Left lobe of liver (tissue), 2 donors: ENCODE measurements at regions not wholly inside any gene's neighbourhood (a gene's known extent, or its start where the extent isn't known, plus 50 kb on each side); places are given as distances from the start of the nearest gene placed in this dataset.

ENCODE experiments used
- ATAC-seq: fragments of 200-7000 bp; cut with Tn5 transposase; one replicate; pipeline ENCODE4 v1.9.1; 2020; ENCODE audit warnings: mild to moderate bottlenecking, moderate library complexity
- DNase-seq: peaks from one replicate; pipeline ENCODE4 v3.0.0-alpha.2; 2020; ENCODE audit warnings: low spot score
- donor health status: DM: no; HTN: no; CAD: no; lungs with moderate emphysema.
- donor health status: DM: no; HTN: yes; CAD: no.

- ATAC-seq (no peak), DNase-seq (no peak)
These were observed 431.5 kb downstream of the BCL11B start for GRCh38 chr14:98840511-98840910.

GRCh38 chr14:98844456-98844855 is 427.5 kb downstream of the BCL11B start:
- DNase-seq (no peak), ATAC-seq (no peak)

GRCh38 chr14:98847521-98848468 is 424.2 kb downstream of the BCL11B start:
- DNase-seq (no peak), ATAC-seq (no peak)

- DNase-seq, result no peak
- no peak for ATAC-seq
These were observed 418.8 kb downstream of the BCL11B start for GRCh38 chr14:98853063-98853729.

GRCh38 chr14:98855926-98856715 is 415.9 kb downstream of the BCL11B start:
- DNase-seq (no peak), ATAC-seq (no peak)

GRCh38 chr14:98858158-98858557 is 413.8 kb downstream of the BCL11B start:
- DNase-seq, result no peak

GRCh38 chr14:98858561-98858960 is 413.4 kb downstream of the BCL11B start:
- DNase-seq (no peak), ATAC-seq (no peak)

More at GRCh38 chr14:98858158-98858557, 413.8 kb downstream of the BCL11B start:
- ATAC-seq, result no peak

GRCh38 chr14:98859301-98859700 is 412.7 kb downstream of the BCL11B start:
- DNase-seq (no peak), ATAC-seq (no peak)

GRCh38 chr14:98864211-98864610 is 407.8 kb downstream of the BCL11B start:
- ATAC-seq (no peak), DNase-seq (no peak)

- no peak for ATAC-seq
- no peak for DNase-seq
These were observed 404.9 kb downstream of the BCL11B start for GRCh38 chr14:98867146-98867545.

- ATAC-seq, result no peak
- DNase-seq, result no peak
These were observed 404.3 kb downstream of the BCL11B start for GRCh38 chr14:98867726-98868125.

- ATAC-seq, result no peak
- DNase-seq, result no peak
These were observed 403.1 kb downstream of the BCL11B start for GRCh38 chr14:98868866-98869265.

GRCh38 chr14:98871796-98872195 is 400.2 kb downstream of the BCL11B start:
- DNase-seq, result no peak
- no peak for ATAC-seq

- ATAC-seq (no peak), DNase-seq (no peak)
These were observed 394.9 kb downstream of the BCL11B start for GRCh38 chr14:98877065-98877464.

GRCh38 chr14:98878282-98878681 is 393.7 kb downstream of the BCL11B start:
- ATAC-seq, result no peak
- DNase-seq, result no peak

- ATAC-seq, result no peak
- no peak for DNase-seq
These were observed 385.0 kb downstream of the BCL11B start for GRCh38 chr14:98886982-98887381.

- DNase-seq, result no peak
- ATAC-seq, result no peak
These were observed 383.7 kb downstream of the BCL11B start for GRCh38 chr14:98888281-98888680.

GRCh38 chr14:98888927-98889835 is 382.8 kb downstream of the BCL11B start:
- DNase-seq (no peak), ATAC-seq (no peak)

GRCh38 chr14:98889836-98890185 is 382.2 kb downstream of the BCL11B start:
- DNase-seq, result no peak
- ATAC-seq, result no peak

GRCh38 chr14:98890556-98891340 is 381.2 kb downstream of the BCL11B start:
- ATAC-seq (no peak), DNase-seq (no peak)
